Bronchial epithelial cell (primary cell): ENCODE measurements at regions not wholly inside any gene's neighbourhood (a gene's known extent, or its start where the extent isn't known, plus 50 kb on each side); places are given as distances from the start of the nearest gene placed in this dataset.

ENCODE experiments used
- DNase-seq: peaks from one replicate; pipeline ENCODE4 v3.0.0-alpha.2; 2010; ENCODE audit warnings: low read depth
- FAIRE-seq: peaks from 2 replicates; lab custom pipeline; 2011; peaks lifted over from hg19 to GRCh38; lab: Jason Lieb, UNC
- H3K27me3 ChIP-seq: 2 replicates; pipeline ENCODE4 v1.5.1; 2011; ENCODE audit warnings: low read length; ENCODE audit not compliant: control insufficient read depth, insufficient read depth
- H3K36me3 ChIP-seq: 2 replicates; pipeline ENCODE4 v1.5.1; 2011; ENCODE audit warnings: low read length; ENCODE audit not compliant: control insufficient read depth, insufficient read depth
- H3K4me3 ChIP-seq: 2 replicates; pipeline ENCODE4 v1.5.1; 2011; ENCODE audit warnings: mild to moderate bottlenecking, low read depth, low read length, control low read depth
- TF ChIP-seq, protein P1 (sequence below): IDR thresholded peaks from 2 replicates; pipeline ENCODE4 v1.5.1; 2011; ENCODE audit warnings: mild to moderate bottlenecking, moderate library complexity, low read length, control low read depth, inconsistent platforms; ENCODE audit not compliant: insufficient read depth, severe bottlenecking

DNA sequence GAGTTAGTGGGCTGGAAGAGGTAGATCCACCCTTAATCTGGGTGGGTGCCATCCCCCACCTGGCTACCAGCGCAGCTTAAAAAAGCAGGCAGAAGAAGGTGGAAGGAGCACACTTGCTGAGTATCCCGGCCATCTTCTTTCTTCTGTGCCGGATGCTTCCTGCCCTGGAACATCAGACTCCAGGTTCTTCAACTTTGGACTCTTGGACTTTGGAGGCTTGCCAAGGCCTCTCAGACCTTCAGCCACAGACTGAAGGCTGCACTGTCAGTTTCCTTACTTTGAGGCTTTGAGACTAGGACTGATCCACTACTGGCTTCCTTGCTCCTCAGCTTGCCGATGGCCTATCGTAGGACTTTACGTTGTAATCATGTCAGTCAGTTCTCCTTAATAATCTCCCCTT, 127.6 kb upstream of the GPC6 start:
- no peak for FAIRE-seq
- TF ChIP-seq, protein P1, sequence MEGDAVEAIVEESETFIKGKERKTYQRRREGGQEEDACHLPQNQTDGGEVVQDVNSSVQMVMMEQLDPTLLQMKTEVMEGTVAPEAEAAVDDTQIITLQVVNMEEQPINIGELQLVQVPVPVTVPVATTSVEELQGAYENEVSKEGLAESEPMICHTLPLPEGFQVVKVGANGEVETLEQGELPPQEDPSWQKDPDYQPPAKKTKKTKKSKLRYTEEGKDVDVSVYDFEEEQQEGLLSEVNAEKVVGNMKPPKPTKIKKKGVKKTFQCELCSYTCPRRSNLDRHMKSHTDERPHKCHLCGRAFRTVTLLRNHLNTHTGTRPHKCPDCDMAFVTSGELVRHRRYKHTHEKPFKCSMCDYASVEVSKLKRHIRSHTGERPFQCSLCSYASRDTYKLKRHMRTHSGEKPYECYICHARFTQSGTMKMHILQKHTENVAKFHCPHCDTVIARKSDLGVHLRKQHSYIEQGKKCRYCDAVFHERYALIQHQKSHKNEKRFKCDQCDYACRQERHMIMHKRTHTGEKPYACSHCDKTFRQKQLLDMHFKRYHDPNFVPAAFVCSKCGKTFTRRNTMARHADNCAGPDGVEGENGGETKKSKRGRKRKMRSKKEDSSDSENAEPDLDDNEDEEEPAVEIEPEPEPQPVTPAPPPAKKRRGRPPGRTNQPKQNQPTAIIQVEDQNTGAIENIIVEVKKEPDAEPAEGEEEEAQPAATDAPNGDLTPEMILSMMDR = no peak
- no peaks in the 10 kb centered on the region for H3K27me3 ChIP-seq
- no peaks in the 10 kb centered on the region for H3K36me3 ChIP-seq
- H3K4me3 ChIP-seq = no peak overlapping the region
- no peak for DNase-seq

DNA sequence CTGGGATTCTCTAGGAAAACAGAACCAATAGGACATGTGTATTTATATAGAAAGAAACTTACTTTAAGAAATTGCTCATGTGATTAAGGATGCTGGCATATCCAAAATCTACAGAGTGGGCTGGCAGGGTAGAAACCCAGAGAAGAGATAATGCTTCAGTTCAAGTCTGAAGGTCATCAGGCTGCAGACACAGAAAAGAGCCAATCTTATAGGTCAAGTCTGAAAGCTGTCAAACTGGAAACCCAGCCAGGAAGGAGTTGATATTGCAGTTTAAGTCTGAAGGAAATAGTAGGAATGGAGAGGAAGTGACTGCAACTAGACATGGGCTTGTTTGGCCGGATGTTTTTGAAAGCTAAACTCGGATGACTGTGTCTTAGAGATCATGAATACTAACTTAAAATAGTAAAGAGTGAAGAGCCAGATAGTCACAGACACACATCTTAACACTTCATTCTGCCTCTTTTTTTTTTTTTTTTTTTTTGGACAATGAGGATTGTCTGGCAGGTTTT, 125.3 kb upstream of the GPC6 start:
- Histone ChIP-seq H3K27me3 (no peaks in the 10 kb centered on the region), H3K36me3 (no peaks in the 10 kb centered on the region)
- FAIRE-seq = no peak

DNA sequence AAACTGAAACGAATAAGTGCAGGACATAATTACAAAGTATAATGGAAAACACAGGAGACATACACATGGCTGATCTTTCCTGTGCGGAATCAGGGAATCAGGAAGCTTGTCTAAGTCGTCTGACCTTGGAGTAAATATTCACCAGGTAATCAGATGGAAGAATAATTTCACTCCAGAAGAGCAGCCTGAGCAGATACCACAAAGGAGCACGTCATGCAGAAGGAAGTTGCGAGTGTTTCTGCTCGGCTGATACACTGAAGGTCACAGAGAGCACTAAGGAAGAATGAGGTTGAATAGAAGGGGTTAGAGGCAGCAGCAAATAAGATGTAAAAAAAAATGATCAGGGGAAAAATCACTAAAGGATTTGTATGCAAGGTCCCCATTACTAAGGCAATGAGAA, 122.3 kb upstream of the GPC6 start:
- Histone ChIP-seq H3K4me3 (no peak overlapping the region), H3K27me3 (no peaks in the 10 kb centered on the region), H3K36me3 (no peaks in the 10 kb centered on the region)
- TF ChIP-seq, protein P1 = no peak
- DNase-seq = no peak
- no peak for FAIRE-seq

More for the DNA sequence above, 125.3 kb upstream of the GPC6 start:
- TF ChIP-seq, protein P1 = no peak
- H3K4me3 ChIP-seq = no peak overlapping the region
- DNase-seq = no peak

DNA sequence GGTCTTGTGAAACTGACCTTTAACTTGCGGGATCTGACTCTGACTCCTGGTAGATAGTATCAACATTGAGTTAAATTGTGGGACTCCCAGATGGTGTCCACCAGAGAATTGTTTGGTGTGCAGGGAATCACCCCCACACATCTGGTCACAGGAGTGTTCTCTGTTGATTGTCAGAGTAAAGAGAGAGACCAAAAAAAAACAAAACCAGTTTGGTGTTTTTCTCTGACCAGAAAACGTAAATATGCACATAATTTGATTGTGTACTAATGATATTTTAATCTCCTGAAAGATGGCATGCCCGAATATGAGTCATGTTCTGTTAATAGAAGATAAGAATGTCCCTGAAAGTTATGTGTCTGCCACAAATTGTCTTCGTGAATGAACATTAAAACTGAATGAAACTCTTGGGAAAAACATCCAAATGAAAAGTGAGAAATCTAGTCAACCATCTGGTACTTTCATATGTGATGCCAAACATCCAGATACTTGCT, 118.5 kb upstream of the GPC6 start:
- TF ChIP-seq, protein P1 = no peak
- Histone ChIP-seq H3K4me3 (no peak overlapping the region), H3K27me3 (no peaks in the 10 kb centered on the region), H3K36me3 (no peaks in the 10 kb centered on the region)
- FAIRE-seq (no peak), DNase-seq (no peak)

DNA sequence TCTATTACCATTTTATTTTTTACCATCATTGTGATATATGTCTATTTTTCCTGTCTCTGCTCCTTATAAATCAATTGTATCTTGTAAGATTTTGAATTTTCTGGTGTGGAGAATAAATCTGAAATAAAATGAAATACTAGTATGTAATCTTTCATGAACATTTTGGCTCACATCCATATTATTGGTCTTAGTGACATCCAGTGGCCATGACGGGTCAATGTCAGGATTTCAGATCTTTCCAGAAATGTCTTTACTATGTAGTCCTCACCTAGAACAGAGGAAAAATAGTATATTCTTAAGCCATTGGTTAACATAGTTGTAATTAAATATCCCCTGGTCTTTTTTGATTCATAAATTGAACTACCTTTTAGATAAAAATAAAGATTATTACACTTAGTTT, 109.8 kb upstream of the GPC6 start:
- TF ChIP-seq, protein P1 = no peak
- DNase-seq = no peak
- H3K27me3 ChIP-seq = no peaks in the 10 kb centered on the region
- no peak for FAIRE-seq
- no peak overlapping the region for H3K4me3 ChIP-seq
- no peaks in the 10 kb centered on the region for H3K36me3 ChIP-seq

DNA sequence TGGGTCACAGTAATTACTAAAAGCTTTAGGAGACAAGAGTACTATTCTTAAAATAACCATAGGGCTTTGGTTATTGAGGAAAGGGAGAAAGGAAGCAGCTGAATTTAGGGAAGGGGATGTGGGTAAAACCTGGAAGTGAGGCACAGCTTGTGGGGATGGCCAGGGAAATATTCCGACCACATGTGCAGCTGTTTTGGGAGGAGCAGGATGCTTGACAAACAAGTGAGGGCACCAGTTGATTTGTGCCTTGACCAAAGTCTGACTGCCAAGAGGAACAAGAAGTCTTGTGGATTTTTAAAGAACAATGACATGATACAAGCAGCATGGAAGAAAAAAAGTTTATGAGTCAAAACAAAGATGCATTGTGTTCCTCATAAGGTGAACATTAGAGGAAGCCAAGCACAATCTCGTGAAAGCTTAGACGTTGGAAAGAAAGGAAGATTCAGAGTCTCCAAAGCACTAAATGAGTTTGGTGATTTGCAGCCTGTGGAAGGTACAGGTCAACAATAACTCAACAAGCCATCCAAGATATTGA, 108.5 kb upstream of the GPC6 start:
- TF ChIP-seq, protein P1 = no peak
- Histone ChIP-seq H3K27me3 (no peaks in the 10 kb centered on the region), H3K4me3 (no peak overlapping the region), H3K36me3 (no peaks in the 10 kb centered on the region)
- FAIRE-seq = no peak
- no peak for DNase-seq
